ENCODE measurements at regions not wholly inside any gene's neighbourhood (a gene's known extent, or its start where the extent isn't known, plus 50 kb on each side); places are given as distances from the start of the nearest gene placed in this dataset.
A peak's percentile ranks its signal among the peaks of the same experiment; 100 is the strongest.

GRCh38 chr1:4019606-4020331 lies 119.7 kb upstream of the C1orf174 start:
- no peaks in the 10 kb centered on the region for H3K27me3 ChIP-seq (ENCODE audit: control insufficient read depth, insufficient read depth, low read length)
- H3K27ac ChIP-seq (ENCODE audit: low read length) = no peak overlapping the region
- H3K9ac ChIP-seq (ENCODE audit: low read length) = no peak overlapping the region
- no peaks in the 10 kb centered on the region for H3K36me3 ChIP-seq (ENCODE audit: control insufficient read depth, low read depth, low read length)
- no peak overlapping the region for H3K4me3 ChIP-seq (ENCODE audit: low read length)
- H3K9me3 ChIP-seq (ENCODE audit: control insufficient read depth, low read depth, low read length) = no peaks in the 10 kb centered on the region
- H3K4me1 ChIP-seq (ENCODE audit: control insufficient read depth, low read depth, low read length) = no peaks in the 10 kb centered on the region

GRCh38 chr1:4020449-4020848 lies 120.4 kb upstream of the C1orf174 start:
- Histone ChIP-seq H3K27me3 (ENCODE audit: control insufficient read depth, insufficient read depth, low read length) (no peaks in the 10 kb centered on the region), H3K4me1 (ENCODE audit: control insufficient read depth, low read depth, low read length) (no peaks in the 10 kb centered on the region)

GRCh38 chr1:4021136-4021973 lies 121.3 kb upstream of the C1orf174 start:
- Histone ChIP-seq H3K27ac (ENCODE audit: low read length) (no peak overlapping the region), H3K9ac (ENCODE audit: low read length) (no peak overlapping the region), H3K4me3 (ENCODE audit: low read length) (no peak overlapping the region), H3K4me1 (ENCODE audit: control insufficient read depth, low read depth, low read length) (no peaks in the 10 kb centered on the region), H3K9me3 (ENCODE audit: control insufficient read depth, low read depth, low read length) (no peaks in the 10 kb centered on the region), H3K36me3 (ENCODE audit: control insufficient read depth, low read depth, low read length) (no peaks in the 10 kb centered on the region), H3K27me3 (ENCODE audit: control insufficient read depth, insufficient read depth, low read length) (no peaks in the 10 kb centered on the region)

More at GRCh38 chr1:4020449-4020848, 120.4 kb upstream of the C1orf174 start:
- no peaks in the 10 kb centered on the region for H3K36me3 ChIP-seq (ENCODE audit: control insufficient read depth, low read depth, low read length)
- no peaks in the 10 kb centered on the region for H3K9me3 ChIP-seq (ENCODE audit: control insufficient read depth, low read depth, low read length)
- H3K9ac ChIP-seq (ENCODE audit: low read length) = no peak overlapping the region
- no peak overlapping the region for H3K27ac ChIP-seq (ENCODE audit: low read length)
- no peak overlapping the region for H3K4me3 ChIP-seq (ENCODE audit: low read length)

- H3K9me3 ChIP-seq (ENCODE audit: control insufficient read depth, low read depth, low read length) = no peaks in the 10 kb centered on the region
- H3K27ac ChIP-seq (ENCODE audit: low read length) = no peak overlapping the region
- H3K27me3 ChIP-seq (ENCODE audit: control insufficient read depth, insufficient read depth, low read length) = no peaks in the 10 kb centered on the region
- H3K9ac ChIP-seq (ENCODE audit: low read length) = no peak overlapping the region
- H3K4me1 ChIP-seq (ENCODE audit: control insufficient read depth, low read depth, low read length) = no peaks in the 10 kb centered on the region
- no peaks in the 10 kb centered on the region for H3K36me3 ChIP-seq (ENCODE audit: control insufficient read depth, low read depth, low read length)
- no peak overlapping the region for H3K4me3 ChIP-seq (ENCODE audit: low read length)
These were observed 121.8 kb upstream of the C1orf174 start for GRCh38 chr1:4021974-4022268.

- Histone ChIP-seq H3K27ac (ENCODE audit: low read length) (no peak overlapping the region), H3K9me3 (ENCODE audit: control insufficient read depth, low read depth, low read length) (no peaks in the 10 kb centered on the region), H3K4me1 (ENCODE audit: control insufficient read depth, low read depth, low read length) (peaks cover 8% of the 10 kb centered on the region), H3K9ac (ENCODE audit: low read length) (no peak overlapping the region), H3K36me3 (ENCODE audit: control insufficient read depth, low read depth, low read length) (no peaks in the 10 kb centered on the region), H3K27me3 (ENCODE audit: control insufficient read depth, insufficient read depth, low read length) (peaks cover 2% of the 10 kb centered on the region), H3K4me3 (ENCODE audit: low read length) (no peak overlapping the region)
These were observed 122.6 kb upstream of the C1orf174 start for GRCh38 chr1:4022715-4023114.

- Histone ChIP-seq H3K9ac (ENCODE audit: low read length) (no peak overlapping the region), H3K36me3 (ENCODE audit: control insufficient read depth, low read depth, low read length) (no peaks in the 10 kb centered on the region), H3K4me1 (ENCODE audit: control insufficient read depth, low read depth, low read length) (peaks cover 9% of the 10 kb centered on the region), H3K27me3 (ENCODE audit: control insufficient read depth, insufficient read depth, low read length) (peaks cover 6% of the 10 kb centered on the region), H3K27ac (ENCODE audit: low read length) (no peak overlapping the region), H3K9me3 (ENCODE audit: control insufficient read depth, low read depth, low read length) (no peaks in the 10 kb centered on the region), H3K4me3 (ENCODE audit: low read length) (no peak overlapping the region)
These were observed 123.6 kb upstream of the C1orf174 start for GRCh38 chr1:4023678-4024077.

GRCh38 chr1:4024811-4025210 lies 124.7 kb upstream of the C1orf174 start:
- Histone ChIP-seq H3K36me3 (ENCODE audit: control insufficient read depth, low read depth, low read length) (no peaks in the 10 kb centered on the region), H3K9me3 (ENCODE audit: control insufficient read depth, low read depth, low read length) (no peaks in the 10 kb centered on the region), H3K27ac (ENCODE audit: low read length) (no peak overlapping the region), H3K4me3 (ENCODE audit: low read length) (no peak overlapping the region), H3K4me1 (ENCODE audit: control insufficient read depth, low read depth, low read length) (peaks cover 9% of the 10 kb centered on the region), H3K9ac (ENCODE audit: low read length) (no peak overlapping the region), H3K27me3 (ENCODE audit: control insufficient read depth, insufficient read depth, low read length) (peaks cover 6% of the 10 kb centered on the region)

GRCh38 chr1:4025752-4026151 lies 125.7 kb upstream of the C1orf174 start:
- Histone ChIP-seq H3K9me3 (ENCODE audit: control insufficient read depth, low read depth, low read length) (no peaks in the 10 kb centered on the region), H3K9ac (ENCODE audit: low read length) (no peak overlapping the region), H3K27me3 (ENCODE audit: control insufficient read depth, insufficient read depth, low read length) (peaks cover 6% of the 10 kb centered on the region), H3K36me3 (ENCODE audit: control insufficient read depth, low read depth, low read length) (no peaks in the 10 kb centered on the region), H3K4me1 (ENCODE audit: control insufficient read depth, low read depth, low read length) (peaks cover 9% of the 10 kb centered on the region), H3K27ac (ENCODE audit: low read length) (no peak overlapping the region), H3K4me3 (ENCODE audit: low read length) (no peak overlapping the region)

GRCh38 chr1:4027008-4027407 lies 126.9 kb upstream of the C1orf174 start:
- Histone ChIP-seq H3K36me3 (ENCODE audit: control insufficient read depth, low read depth, low read length) (no peaks in the 10 kb centered on the region), H3K9ac (ENCODE audit: low read length) (no peak overlapping the region), H3K4me1 (ENCODE audit: control insufficient read depth, low read depth, low read length) (peaks cover 9% of the 10 kb centered on the region), H3K27ac (ENCODE audit: low read length) (no peak overlapping the region), H3K27me3 (ENCODE audit: control insufficient read depth, insufficient read depth, low read length) (peaks cover 6% of the 10 kb centered on the region), H3K9me3 (ENCODE audit: control insufficient read depth, low read depth, low read length) (no peaks in the 10 kb centered on the region), H3K4me3 (ENCODE audit: low read length) (peak overlapping the region; percentile 18)

- Histone ChIP-seq H3K9ac (ENCODE audit: low read length) (no peak overlapping the region), H3K9me3 (ENCODE audit: control insufficient read depth, low read depth, low read length) (no peaks in the 10 kb centered on the region), H3K27me3 (ENCODE audit: control insufficient read depth, insufficient read depth, low read length) (peaks cover 6% of the 10 kb centered on the region), H3K36me3 (ENCODE audit: control insufficient read depth, low read depth, low read length) (no peaks in the 10 kb centered on the region), H3K4me3 (ENCODE audit: low read length) (peak overlapping the region; percentile 18), H3K27ac (ENCODE audit: low read length) (no peak overlapping the region), H3K4me1 (ENCODE audit: control insufficient read depth, low read depth, low read length) (peaks cover 9% of the 10 kb centered on the region)
These were observed 127.5 kb upstream of the C1orf174 start for GRCh38 chr1:4027492-4028138.

GRCh38 chr1:4028139-4028501 lies 128.0 kb upstream of the C1orf174 start:
- H3K9me3 ChIP-seq (ENCODE audit: control insufficient read depth, low read depth, low read length) = no peaks in the 10 kb centered on the region
- H3K27ac ChIP-seq (ENCODE audit: low read length) = no peak overlapping the region
- H3K27me3 ChIP-seq (ENCODE audit: control insufficient read depth, insufficient read depth, low read length) = peaks cover 6% of the 10 kb centered on the region
- no peak overlapping the region for H3K9ac ChIP-seq (ENCODE audit: low read length)
- H3K36me3 ChIP-seq (ENCODE audit: control insufficient read depth, low read depth, low read length) = no peaks in the 10 kb centered on the region
- H3K4me1 ChIP-seq (ENCODE audit: control insufficient read depth, low read depth, low read length) = peaks cover 12% of the 10 kb centered on the region
- no peak overlapping the region for H3K4me3 ChIP-seq (ENCODE audit: low read length)

Measured in iPS-18a (cell line).